Activated naive CD4-positive, alpha-beta T cell treated with anti-CD3 and anti-CD28 coated beads for 36 hours (primary cell): ENCODE measurements at regions not wholly inside any gene's neighbourhood (a gene's known extent, or its start where the extent isn't known, plus 50 kb on each side); places are given as distances from the start of the nearest gene placed in this dataset.

ENCODE experiments used
- CTCF ChIA-PET: fragments of 350-600 bp; sonication (Branson Sonifier 250); formaldehyde crosslinking; loops from one replicate; lab custom pipeline; 2021; ENCODE audit warnings: antibody characterized with exemption; lab: Charles Lee
- DNase-seq: peaks from one replicate; pipeline ENCODE4 v3.0.0-alpha.2; 2020
- H3K27ac Mint-ChIP-seq: one replicate; pipeline ENCODE4 v1.8.0; 2021; ENCODE audit warnings: mild to moderate bottlenecking, mixed read lengths
- H3K27me3 Mint-ChIP-seq: one replicate; pipeline ENCODE4 v1.8.0; 2021; ENCODE audit warnings: low read depth, mixed read lengths
- H3K36me3 Mint-ChIP-seq: one replicate; pipeline ENCODE4 v1.8.0; 2021; ENCODE audit warnings: low read depth, mixed read lengths
- H3K4me1 Mint-ChIP-seq: one replicate; pipeline ENCODE4 v1.8.0; 2021; ENCODE audit warnings: low read depth, mixed read lengths
- H3K4me3 Mint-ChIP-seq: one replicate; pipeline ENCODE4 v1.8.0; 2021; ENCODE audit warnings: mild to moderate bottlenecking, moderate library complexity, mixed read lengths
- H3K9me3 Mint-ChIP-seq: one replicate; pipeline ENCODE4 v1.8.0; 2021; ENCODE audit warnings: mixed read lengths
- intact Hi-C: fragments of 100-400 bp; cut with micrococcal nuclease; formaldehyde crosslinking; loops from one replicate; pipeline ENCODE4 v1.15.1; 2023

DNA sequence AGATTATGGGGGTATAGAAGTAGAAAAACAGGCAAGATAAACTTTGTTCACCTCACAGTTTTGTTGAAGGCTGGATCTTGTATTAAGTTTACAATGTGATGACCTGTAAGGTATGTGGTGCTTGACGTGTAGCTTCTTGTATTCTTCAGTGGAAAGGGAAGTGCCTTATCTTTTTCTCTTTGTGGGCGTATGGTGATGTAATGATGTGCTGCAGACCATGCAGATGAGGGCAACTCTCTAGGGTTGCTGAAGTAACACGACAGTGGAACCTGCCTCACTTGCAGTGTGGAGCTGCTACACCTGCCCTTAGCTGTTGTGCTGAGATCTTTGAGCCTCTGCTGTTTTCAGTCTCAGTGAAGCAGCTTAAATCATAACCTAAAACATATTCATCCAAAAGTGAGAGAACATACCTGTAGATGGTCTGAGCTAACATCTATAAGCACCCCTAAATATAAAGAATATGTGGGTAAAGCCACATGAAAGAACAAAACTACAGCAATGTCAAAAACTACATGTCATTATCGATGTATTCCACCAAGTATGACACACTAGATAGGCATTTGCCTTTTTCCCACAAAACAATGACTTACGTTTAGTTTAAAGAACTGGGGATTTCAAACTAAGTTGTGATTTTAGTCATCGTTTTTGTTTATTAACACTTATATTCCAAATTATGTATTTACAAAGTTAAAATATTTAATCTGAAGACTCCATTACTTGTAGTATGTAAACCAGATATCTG is 1144.1 kb downstream of the CNTNAP5 start:
- Mint-ChIP-seq H3K4me3 (no peak overlapping the region), H3K27me3 (no peaks in the 10 kb centered on the region), H3K36me3 (no peaks in the 10 kb centered on the region), H3K4me1 (no peaks in the 10 kb centered on the region), H3K27ac (no peak overlapping the region), H3K9me3 (peaks cover 3% of the 10 kb centered on the region)
- DNase-seq = no peak
- intact Hi-C loops = no loop called here
- CTCF ChIA-PET = no interaction called here

DNA sequence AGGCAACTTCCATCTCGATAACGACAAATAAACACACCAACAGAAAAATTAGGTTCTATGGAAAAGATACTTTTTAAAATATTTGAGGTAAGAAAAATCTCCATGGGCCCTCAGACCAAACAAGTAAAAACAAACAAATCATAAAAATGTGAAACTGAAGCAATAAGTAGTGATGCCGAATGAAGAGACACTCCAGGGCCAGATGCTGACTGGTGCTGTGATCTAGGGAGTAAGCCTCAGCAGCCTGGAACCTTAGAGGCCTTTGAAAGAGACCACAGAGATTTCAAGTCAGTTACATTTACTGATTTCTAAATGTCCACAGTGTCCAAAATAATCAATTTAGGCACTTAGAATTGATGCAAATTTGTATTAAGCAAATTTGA is 1144.7 kb downstream of the CNTNAP5 start:
- CTCF ChIA-PET = no interaction called here
- intact Hi-C loops = no loop called here
- Mint-ChIP-seq H3K27me3 (no peaks in the 10 kb centered on the region), H3K9me3 (peaks cover 3% of the 10 kb centered on the region), H3K36me3 (no peaks in the 10 kb centered on the region), H3K4me1 (no peaks in the 10 kb centered on the region), H3K27ac (no peak overlapping the region), H3K4me3 (no peak overlapping the region)
- no peak for DNase-seq

DNA sequence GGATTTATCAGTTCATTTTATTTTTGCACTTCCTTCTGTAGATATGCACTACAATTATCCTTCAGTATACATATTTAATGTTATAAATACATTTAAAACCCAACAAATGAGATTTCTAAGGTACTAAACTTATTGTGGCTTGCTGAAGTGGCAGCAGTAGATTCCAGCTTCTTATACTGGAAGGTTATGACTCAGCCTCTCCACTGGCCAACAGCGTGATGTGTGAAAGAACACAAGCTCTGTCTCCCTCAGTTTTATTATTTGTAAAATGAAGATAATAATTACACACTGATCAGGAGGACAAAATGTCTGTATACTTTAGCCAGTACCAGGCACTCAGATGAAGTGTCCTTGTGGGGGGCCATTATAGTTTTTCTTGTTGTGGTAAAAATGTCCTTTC is 1147.1 kb downstream of the CNTNAP5 start:
- Mint-ChIP-seq H3K36me3 (no peaks in the 10 kb centered on the region), H3K4me3 (no peak overlapping the region), H3K27me3 (no peaks in the 10 kb centered on the region), H3K4me1 (no peaks in the 10 kb centered on the region), H3K27ac (no peak overlapping the region), H3K9me3 (peaks cover 8% of the 10 kb centered on the region)
- CTCF ChIA-PET = no interaction called here
- DNase-seq = no peak
- intact Hi-C loops = no loop called here

DNA sequence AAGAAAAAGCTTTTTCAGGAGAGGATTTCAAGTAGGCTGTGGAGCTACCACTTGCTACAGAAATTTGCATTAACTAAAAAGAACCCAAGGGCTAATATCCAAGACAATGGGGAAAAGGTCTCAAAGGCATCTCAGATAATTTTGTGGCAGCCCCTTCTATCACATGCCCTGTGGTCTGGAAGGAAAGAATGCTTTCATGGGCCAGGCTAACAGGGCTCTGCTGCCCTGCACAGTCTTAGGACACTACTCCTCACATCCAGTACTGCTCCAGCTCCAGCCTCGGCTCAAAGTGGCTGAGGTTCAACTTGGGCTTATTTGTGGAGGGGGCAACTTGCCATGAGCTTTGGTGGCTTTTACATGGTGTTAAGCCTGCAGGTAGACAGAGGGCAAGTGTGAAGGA is 1150.3 kb downstream of the CNTNAP5 start:
- intact Hi-C loops = no loop called here
- CTCF ChIA-PET = no interaction called here
- no peak overlapping the region for H3K27ac Mint-ChIP-seq
- H3K36me3 Mint-ChIP-seq = no peaks in the 10 kb centered on the region
- no peak overlapping the region for H3K4me3 Mint-ChIP-seq
- no peaks in the 10 kb centered on the region for H3K4me1 Mint-ChIP-seq
- peaks cover 11% of the 10 kb centered on the region for H3K9me3 Mint-ChIP-seq
- H3K27me3 Mint-ChIP-seq = no peaks in the 10 kb centered on the region
- no peak for DNase-seq

DNA sequence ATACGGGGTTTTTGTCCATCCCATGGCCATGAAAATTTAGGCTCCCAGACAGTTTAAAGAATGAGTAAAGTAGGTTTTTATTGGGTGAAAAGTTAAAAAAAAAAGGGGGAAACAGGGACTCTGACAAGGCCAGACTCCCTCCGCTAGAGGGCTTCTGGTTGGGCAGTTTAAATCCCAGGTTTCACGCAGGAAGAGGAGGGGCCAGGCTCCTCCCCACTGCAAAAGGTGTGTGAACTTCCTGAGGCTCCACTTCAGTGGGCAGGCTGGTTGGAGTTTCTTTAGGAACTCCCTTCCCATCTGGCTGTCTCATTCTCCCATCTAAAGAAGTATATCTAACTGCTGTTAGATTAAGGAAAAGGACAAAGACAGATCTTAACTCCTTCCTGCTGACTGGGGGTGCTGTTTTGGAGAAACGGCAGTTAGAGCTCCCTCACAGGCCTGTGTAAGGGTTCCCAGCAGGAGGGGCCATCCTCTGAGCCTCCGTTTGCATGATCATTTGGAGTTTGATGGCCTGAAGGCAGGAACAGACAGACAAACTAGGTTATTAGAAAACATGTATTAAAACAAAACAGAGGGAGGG is 1160.7 kb downstream of the CNTNAP5 start:
- H3K4me3 Mint-ChIP-seq = no peak overlapping the region
- peaks cover 9% of the 10 kb centered on the region for H3K9me3 Mint-ChIP-seq
- no peaks in the 10 kb centered on the region for H3K27me3 Mint-ChIP-seq

DNA sequence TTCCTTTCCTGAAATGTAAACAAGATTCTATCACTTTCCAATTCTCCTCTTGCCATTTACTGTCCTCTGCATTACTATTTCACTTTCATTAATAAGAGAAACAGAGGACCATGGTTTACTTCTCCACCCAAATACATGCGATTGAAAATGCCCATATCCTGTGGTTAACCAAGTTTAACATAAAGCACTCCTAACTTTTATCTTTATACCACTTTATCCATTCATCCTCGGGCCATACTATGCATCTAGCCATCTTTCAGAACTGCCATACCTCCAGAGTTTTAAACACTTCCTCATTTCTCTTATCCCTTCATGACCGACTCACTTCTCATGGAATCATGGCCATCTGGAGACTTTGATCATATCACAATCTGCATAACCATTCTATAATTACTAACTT is 1182.3 kb downstream of the CNTNAP5 start:
- CTCF ChIA-PET = no interaction called here
- intact Hi-C loops = no loop called here

More for the DNA sequence above, 1160.7 kb downstream of the CNTNAP5 start:
- no peak for DNase-seq
- CTCF ChIA-PET = no interaction called here
- H3K4me1 Mint-ChIP-seq = no peaks in the 10 kb centered on the region
- H3K27ac Mint-ChIP-seq = no peak overlapping the region
- H3K36me3 Mint-ChIP-seq = no peaks in the 10 kb centered on the region
- intact Hi-C loops = no loop called here

DNA sequence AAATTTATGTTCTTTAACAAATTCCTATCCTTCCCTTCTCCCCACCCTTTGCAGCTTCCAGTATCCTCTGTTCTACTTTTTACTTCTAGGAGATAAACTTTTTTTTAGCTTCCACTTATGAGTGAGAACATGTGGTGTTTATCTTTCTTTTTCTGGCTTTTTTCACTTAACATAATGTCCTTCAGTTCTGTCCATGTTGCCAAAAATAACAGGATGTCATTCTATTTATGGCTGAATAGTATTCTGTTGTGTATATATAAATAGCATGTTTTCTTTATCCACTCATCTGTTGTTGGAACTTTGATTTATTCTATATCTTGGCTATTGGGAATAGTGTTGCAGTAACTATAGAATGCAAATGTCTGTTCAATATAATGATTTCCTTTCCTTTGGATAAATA is 1191.2 kb downstream of the CNTNAP5 start:
- no peaks in the 10 kb centered on the region for H3K27me3 Mint-ChIP-seq
- no peak overlapping the region for H3K27ac Mint-ChIP-seq
- no peak overlapping the region for H3K4me3 Mint-ChIP-seq
- H3K9me3 Mint-ChIP-seq = peaks cover 27% of the 10 kb centered on the region
- intact Hi-C loops = no loop called here
- H3K4me1 Mint-ChIP-seq = no peaks in the 10 kb centered on the region
- no peaks in the 10 kb centered on the region for H3K36me3 Mint-ChIP-seq
- DNase-seq = no peak
- CTCF ChIA-PET = no interaction called here

More for the DNA sequence above, 1182.3 kb downstream of the CNTNAP5 start:
- Mint-ChIP-seq H3K36me3 (no peaks in the 10 kb centered on the region), H3K9me3 (peaks cover 7% of the 10 kb centered on the region), H3K27ac (no peak overlapping the region), H3K27me3 (no peaks in the 10 kb centered on the region), H3K4me3 (no peak overlapping the region), H3K4me1 (no peaks in the 10 kb centered on the region)
- no peak for DNase-seq

DNA sequence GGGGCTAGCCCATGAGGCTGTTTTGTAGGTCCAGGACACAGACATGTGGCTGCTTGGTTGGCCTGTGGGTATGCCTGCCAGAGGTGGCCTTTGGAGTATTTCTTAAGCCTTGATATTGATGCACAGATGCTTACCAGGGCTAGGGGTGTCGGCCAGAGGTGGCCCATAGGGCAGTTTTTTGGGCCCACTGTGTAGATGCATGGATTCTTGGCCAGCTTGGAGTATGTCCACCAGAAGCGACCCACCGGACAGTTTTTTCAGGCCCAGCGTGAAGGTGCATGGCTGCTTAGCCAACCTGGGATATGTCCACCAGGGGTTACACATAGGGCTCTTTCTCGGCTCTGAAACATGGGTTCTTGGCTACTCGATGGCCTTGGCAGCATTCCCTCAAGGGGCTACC is 1199.1 kb downstream of the CNTNAP5 start:
- Mint-ChIP-seq H3K36me3 (no peaks in the 10 kb centered on the region), H3K9me3 (peaks cover 14% of the 10 kb centered on the region), H3K27me3 (no peaks in the 10 kb centered on the region), H3K27ac (no peak overlapping the region), H3K4me3 (no peak overlapping the region), H3K4me1 (no peaks in the 10 kb centered on the region)
- no peak for DNase-seq
- CTCF ChIA-PET = no interaction called here
- intact Hi-C loops = no loop called here

DNA sequence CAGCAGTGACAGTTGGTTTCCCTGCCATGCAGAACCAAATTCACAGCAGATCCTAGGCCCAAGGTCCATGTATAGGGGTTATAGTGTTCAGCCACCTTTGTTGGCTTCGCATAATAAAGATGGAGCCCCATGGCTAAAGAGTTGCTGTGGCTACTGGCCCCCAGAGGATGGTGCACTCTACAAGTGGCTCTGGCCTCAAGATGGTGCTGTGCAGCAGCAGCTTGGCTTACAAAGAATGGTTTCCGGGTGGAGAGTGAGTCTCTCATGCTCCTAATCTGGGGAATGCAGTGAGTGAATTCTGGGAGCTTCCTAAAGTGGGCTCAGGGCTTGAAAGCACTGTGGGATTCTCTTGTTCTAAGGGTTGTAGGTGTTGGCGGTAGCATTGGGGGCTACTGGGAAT is 1199.7 kb downstream of the CNTNAP5 start:
- no peak for DNase-seq
- intact Hi-C loops = no loop called here
- CTCF ChIA-PET = no interaction called here
- H3K27ac Mint-ChIP-seq = no peak overlapping the region
- H3K4me1 Mint-ChIP-seq = no peaks in the 10 kb centered on the region
- H3K9me3 Mint-ChIP-seq = peaks cover 14% of the 10 kb centered on the region
- no peaks in the 10 kb centered on the region for H3K36me3 Mint-ChIP-seq
- H3K27me3 Mint-ChIP-seq = no peaks in the 10 kb centered on the region
- H3K4me3 Mint-ChIP-seq = no peak overlapping the region

DNA sequence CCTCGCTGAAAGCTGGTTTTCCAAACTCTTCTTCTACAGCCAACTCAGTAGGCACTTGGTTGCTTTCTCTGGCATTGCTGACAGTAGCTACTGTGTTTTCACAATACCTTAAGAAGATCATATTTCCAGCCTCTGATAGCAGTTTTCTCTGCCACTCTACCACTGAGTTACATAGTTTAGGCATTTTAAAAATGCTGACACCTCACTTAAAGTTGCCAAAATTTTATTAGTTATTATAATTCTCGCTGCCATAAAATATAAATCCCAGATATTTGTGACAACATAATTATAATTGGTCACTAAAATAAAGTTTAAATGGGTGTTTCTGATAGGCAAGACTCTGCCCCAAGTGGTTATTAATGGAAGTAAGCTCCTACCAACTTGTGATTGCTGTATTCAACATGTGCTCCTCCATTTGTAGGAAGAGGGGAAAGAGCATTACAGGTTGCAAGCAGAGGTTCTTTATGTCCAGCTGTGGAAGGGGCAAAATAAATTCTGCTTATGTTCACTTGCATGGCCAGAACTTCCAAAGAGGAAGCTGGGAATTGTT is 1202.8 kb downstream of the CNTNAP5 start:
- no peak for DNase-seq
- CTCF ChIA-PET = no interaction called here
- intact Hi-C loops = no loop called here
- Mint-ChIP-seq H3K27ac (no peak overlapping the region), H3K9me3 (peaks cover 8% of the 10 kb centered on the region), H3K36me3 (no peaks in the 10 kb centered on the region), H3K4me1 (no peaks in the 10 kb centered on the region), H3K4me3 (no peak overlapping the region), H3K27me3 (no peaks in the 10 kb centered on the region)

DNA sequence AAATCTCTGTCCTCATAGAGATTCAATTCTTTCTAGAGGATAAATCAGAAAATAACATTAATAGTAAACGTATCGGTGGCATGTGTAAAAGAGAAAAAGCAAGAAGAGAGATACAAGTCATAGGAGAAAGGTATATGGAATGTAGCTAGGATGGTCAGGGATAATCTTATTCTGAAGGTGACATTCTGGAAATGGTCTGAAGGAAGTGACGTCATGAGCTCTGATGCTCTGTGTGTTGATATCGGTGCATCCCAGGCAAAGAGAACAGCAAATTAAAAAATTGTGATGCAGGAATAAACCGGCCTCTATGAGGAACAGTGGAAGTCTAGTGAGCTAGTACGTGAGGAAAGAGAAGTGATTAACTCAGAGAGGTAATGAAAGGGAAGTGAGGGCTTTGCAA is 1215.8 kb downstream of the CNTNAP5 start:
- no peaks in the 10 kb centered on the region for H3K27me3 Mint-ChIP-seq
- intact Hi-C loops = no loop called here
- peaks cover 4% of the 10 kb centered on the region for H3K9me3 Mint-ChIP-seq
- no peaks in the 10 kb centered on the region for H3K4me1 Mint-ChIP-seq
- H3K4me3 Mint-ChIP-seq = no peak overlapping the region
- no peak for DNase-seq
- CTCF ChIA-PET = no interaction called here
- no peak overlapping the region for H3K27ac Mint-ChIP-seq
- no peaks in the 10 kb centered on the region for H3K36me3 Mint-ChIP-seq

DNA sequence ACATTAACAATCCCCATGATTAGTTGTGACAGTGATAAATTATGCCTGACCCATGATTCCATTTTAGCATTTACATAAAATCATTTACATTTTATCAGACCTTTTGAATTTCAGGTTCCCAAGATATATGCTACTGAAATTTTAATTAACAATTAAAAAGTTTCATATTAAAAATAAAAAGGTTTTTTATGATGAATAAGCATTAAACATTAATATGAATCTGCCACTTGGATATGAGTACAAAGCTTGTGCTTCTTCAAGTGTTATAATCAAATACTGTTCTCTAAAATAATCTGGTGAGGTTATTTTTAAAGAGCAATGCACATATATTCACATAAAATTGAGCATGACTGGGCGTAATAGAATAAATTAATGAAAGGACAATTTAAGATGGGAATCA is 1218.0 kb downstream of the CNTNAP5 start:
- no peaks in the 10 kb centered on the region for H3K36me3 Mint-ChIP-seq
- peaks cover 4% of the 10 kb centered on the region for H3K9me3 Mint-ChIP-seq
- no peaks in the 10 kb centered on the region for H3K27me3 Mint-ChIP-seq
- intact Hi-C loops = no loop called here
- H3K4me1 Mint-ChIP-seq = no peaks in the 10 kb centered on the region
- DNase-seq = no peak
- H3K27ac Mint-ChIP-seq = no peak overlapping the region
- CTCF ChIA-PET = no interaction called here
- no peak overlapping the region for H3K4me3 Mint-ChIP-seq

DNA sequence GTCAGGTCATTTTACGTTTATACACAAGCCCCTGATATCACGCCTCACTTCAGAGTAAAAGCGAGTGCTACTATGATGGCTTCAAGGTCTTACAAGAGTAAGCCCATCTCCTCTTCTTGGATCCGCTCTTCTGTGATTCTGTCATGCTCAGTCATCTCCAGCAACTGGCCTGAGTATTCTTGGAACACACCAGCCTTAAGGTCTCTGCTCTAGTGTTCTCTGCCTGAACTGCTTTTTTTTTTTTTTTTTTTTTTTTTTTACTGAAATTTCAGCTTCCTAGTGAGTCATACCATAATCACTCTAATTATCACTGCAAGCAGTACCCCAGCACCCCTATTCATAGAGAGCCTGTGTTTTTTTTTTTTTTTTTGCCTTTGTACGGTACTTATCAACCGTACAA is 1228.9 kb downstream of the CNTNAP5 start:
- Mint-ChIP-seq H3K4me1 (no peaks in the 10 kb centered on the region), H3K27me3 (no peaks in the 10 kb centered on the region), H3K27ac (no peak overlapping the region), H3K9me3 (peaks cover 2% of the 10 kb centered on the region), H3K36me3 (no peaks in the 10 kb centered on the region), H3K4me3 (no peak overlapping the region)
- CTCF ChIA-PET = no interaction called here
- no peak for DNase-seq
- intact Hi-C loops = no loop called here
